GM12891 (cell line): ENCODE measurements at regions not wholly inside any gene's neighbourhood (a gene's known extent, or its start where the extent isn't known, plus 50 kb on each side); places are given as distances from the start of the nearest gene placed in this dataset.
A peak's percentile ranks its signal among the peaks of the same experiment; 100 is the strongest.

Experiments used
- POLR2A ChIP-seq: IDR thresholded peaks from 2 replicates; pipeline ENCODE4 v1.6.1; 2011; ENCODE audit warnings: low read depth, low read length, control low read depth
- POLR2AphosphoS5 ChIP-seq: IDR thresholded peaks from 2 replicates; pipeline ENCODE4 v1.6.1; 2011; ENCODE audit warnings: low read depth, low read length, control low read depth
- SPI1 ChIP-seq: IDR thresholded peaks from 2 replicates; pipeline ENCODE4 v1.6.1; 2011; ENCODE audit warnings: low read depth, low read length, control low read depth
- TAF1 ChIP-seq: IDR thresholded peaks from 2 replicates; pipeline ENCODE4 v1.6.1; 2011; ENCODE audit warnings: low read depth, low read length, control low read depth

DNA sequence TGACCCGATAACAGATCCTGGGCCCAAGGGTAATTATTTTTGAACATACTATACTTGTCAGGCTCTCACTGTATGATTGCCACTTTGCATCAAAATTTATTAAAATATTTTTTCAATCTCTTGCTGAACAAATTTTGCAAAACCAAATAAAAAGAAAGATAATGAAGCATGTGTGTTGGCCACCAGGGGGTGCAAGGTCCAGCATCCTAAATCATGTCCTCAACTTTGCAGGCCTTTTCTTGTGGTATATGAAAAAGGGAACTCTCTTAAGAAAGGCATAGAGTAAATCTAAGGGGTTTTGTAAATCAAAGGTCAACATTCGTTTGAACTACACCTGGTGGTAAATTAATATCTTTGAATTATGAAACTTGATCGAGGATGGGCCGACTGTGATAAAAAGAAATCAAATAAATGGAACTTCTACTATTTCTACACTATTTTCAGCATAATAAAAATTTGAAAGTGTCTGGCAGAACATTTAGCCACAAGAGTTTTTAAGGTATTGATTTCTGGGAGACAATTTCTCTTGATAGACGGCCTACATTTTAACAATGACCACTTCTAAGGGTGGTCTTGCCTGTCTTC, 676.5 kb downstream of the DMRTA1 start:
- TF ChIP-seq POLR2AphosphoS5: no peak
- no peak for TF ChIP-seq POLR2A
- TF ChIP-seq TAF1: no peak
- 0 out of 2 replicates have a peak, but pooled peaks have one; percentile 26 for TF ChIP-seq SPI1
